ENCODE measurements at regions not wholly inside any gene's neighbourhood (a gene's known extent, or its start where the extent isn't known, plus 50 kb on each side); places are given as distances from the start of the nearest gene placed in this dataset.

- POLR2A ChIA-PET: no interaction called here
- H3K4me1 ChIP-seq (ENCODE audit: control insufficient read depth, insufficient read depth, low read length): no peaks in the 10 kb centered on the region
- ATAC-seq (no peak), FAIRE-seq (no peak), DNase-seq (ENCODE audit: low read depth, low spot score) (no peak)
- CTCF ChIA-PET: no interaction called here
- H3K9ac ChIP-seq (ENCODE audit: control insufficient read depth, insufficient read depth, low read length): no peak overlapping the region
- in situ Hi-C loops (cut with MboI): no loop called here
- no peaks in the 10 kb centered on the region for H3K9me3 ChIP-seq (replicated peaks; ENCODE audit: control insufficient read depth, insufficient read depth, low read length)
- H3K4me3 ChIP-seq: no peak overlapping the region
- TF ChIP-seq SMAD5 (IDR thresholded peaks at IDR 0.05; ENCODE audit: low read depth) (no peak), NBN (IDR thresholded peaks at IDR 0.05) (no peak), IRF5 (IDR thresholded peaks at IDR 0.05; ENCODE audit: borderline replicate concordance) (no peak), CHD2 (IDR thresholded peaks at IDR 0.05; ENCODE audit: borderline replicate concordance, low read depth, low read length) (no peak), EZH2 (IDR thresholded peaks at IDR 0.05; ENCODE audit: borderline replicate concordance, control insufficient read depth, low read depth, low read length) (no peak), HCFC1 (IDR thresholded peaks at IDR 0.05; ENCODE audit: low read length) (no peak), MAX (IDR thresholded peaks at IDR 0.05; ENCODE audit: low read depth, low read length) (no peak), POLR2AphosphoS2 (IDR thresholded peaks at IDR 0.05; ENCODE audit: low read depth, low read length) (no peak), E4F1 (IDR thresholded peaks at IDR 0.05; ENCODE audit: borderline replicate concordance, partially characterized antibody) (no peak), LARP7 (IDR thresholded peaks at IDR 0.05) (no peak), FOXK2 (IDR thresholded peaks at IDR 0.05) (no peak)
- no peaks in the 10 kb centered on the region for H3K27me3 ChIP-seq (replicated peaks in 1 of 2; ENCODE audit: control insufficient read depth in 2 of 2, insufficient read depth in 2 of 2, low read length in 1 of 2)
- no peak overlapping the region for H3K4me2 ChIP-seq (ENCODE audit: control insufficient read depth, insufficient read depth)
- no peaks in the 10 kb centered on the region for H4K20me1 ChIP-seq (ENCODE audit: control insufficient read depth, insufficient read depth)
- no peaks in the 10 kb centered on the region for H3K79me2 ChIP-seq (ENCODE audit: control insufficient read depth, insufficient read depth, low read length)
- H2AFZ ChIP-seq (ENCODE audit: control insufficient read depth, low read depth, low read length): no peak overlapping the region
- no peak overlapping the region for H3K27ac ChIP-seq (ENCODE audit: control insufficient read depth, insufficient read depth)
- SMC1A ChIA-PET (ENCODE audit: uncharacterized antibody, unreplicated experiment): no interaction called here
- RAD21 ChIA-PET (ENCODE audit: unreplicated experiment): no interaction called here
- no peaks in the 10 kb centered on the region for H3K36me3 ChIP-seq (ENCODE audit: control insufficient read depth in 2 of 2, insufficient read depth in 2 of 2, low read length in 1 of 2)
- no TSS peak for BruUV-seq (replicated peaks)
- 0% methylated on average over 1 of the region's 1 CpG for WGBS (ENCODE audit: insufficient coverage, insufficient replicate concordance, low lambda C conversion rate, missing lambda C conversion rate)
- intact Hi-C loops (cut with micrococcal nuclease; ENCODE audit: unreplicated experiment): no loop called here
Measured at GRCh38 chr4:94112644-94113043, 95.0 kb upstream of the SMARCAD1 start.

Measured in GM12878 (cell line).